Heart right ventricle (tissue), 16 donors: ENCODE measurements at regions not wholly inside any gene's neighbourhood (a gene's known extent, or its start where the extent isn't known, plus 50 kb on each side); places are given as distances from the start of the nearest gene placed in this dataset.

Experiments
- ATAC-seq, 8 donors: fragments of 200-7000 bp; cut with Tn5 transposase; one replicate each; pipeline ENCODE4 v1.9.1; 2020; ENCODE audit warnings: mild to moderate bottlenecking in 8 of 8, moderate library complexity in 8 of 8, moderate number of reproducible peaks in 1 of 8
- DNase-seq, 2 donors: peaks; one replicate each; pipeline ENCODE4 v3.0.0-alpha.2; 2020
- H3K27ac ChIP-seq, 10 donors: fragments of 200-600 bp; sonication (generic) in 2 of 10; one replicate each; pipeline versions ENCODE4 v1.5.0 to v1.8.0; 2020 to 2022; ENCODE audit warnings: mild to moderate bottlenecking in 3 of 10
- H3K27me3 ChIP-seq, 7 donors: fragments of 200-600 bp; one replicate each; pipeline ENCODE4 v1.8.0; 2021 to 2022; ENCODE audit warnings: mild to moderate bottlenecking in 2 of 7
- H3K36me3 ChIP-seq, 9 donors: fragments of 200-600 bp; sonication (generic) in 1 of 9; one replicate each; pipeline versions ENCODE4 v1.5.0 to v1.8.0; 2020 to 2022; ENCODE audit warnings: mild to moderate bottlenecking in 2 of 9
- H3K4me1 ChIP-seq, 9 donors: fragments of 200-600 bp; sonication (generic) in 1 of 9; one replicate each; pipeline versions ENCODE4 v1.5.0 to v1.8.0; 2020 to 2022; ENCODE audit warnings: mild to moderate bottlenecking in 4 of 9
- H3K4me3 ChIP-seq, 10 donors: fragments of 200-600 bp; sonication (generic) in 2 of 10; one replicate each; pipeline versions ENCODE4 v1.5.0 to v1.8.0; 2020 to 2022; ENCODE audit warnings: mild to moderate bottlenecking in 7 of 10, moderate library complexity in 2 of 10
- H3K9me3 ChIP-seq, 11 donors: fragments of 200-600 bp in 10 of 11; sonication (generic) in 2 of 11; one replicate each; pipeline versions ENCODE4 v1.5.0 to v1.8.0; 2013 to 2022; ENCODE audit warnings: mild to moderate bottlenecking in 2 of 11, control low read depth in 1 of 11, moderate library complexity in 1 of 11
- CTCF ChIP-seq, 9 donors: fragments of 200-600 bp; sonication (generic) in 2 of 9; IDR thresholded peaks; one replicate each; pipeline versions ENCODE4 v1.5.0 to v1.8.0; 2021 to 2022; ENCODE audit warnings: antibody characterized with exemption in 9 of 9, mild to moderate bottlenecking in 5 of 9, moderate library complexity in 1 of 9
- WGBS, 2 donors: extraction: QIAGEN DNeasy Blood & Tissue Kit; methylation state at CpG; one replicate each; pipeline ENCODE4 v1.1.7; 2013; ENCODE audit warnings: inconsistent platforms in 1 of 2; 5-methylcytosine and 5-hydroxymethylcytosine counted together
- intact Hi-C, 10 donors: fragments of 100-400 bp; cut with DNase I; formaldehyde crosslinking; loops; one replicate each; pipeline versions ENCODE4 v1.11.1 to v1.14.2; 2022
- donor health status: Arrhythmogenic right ventricular cardiomyopathy.
- donor health status: ischemic (EF 13 %, LVEDD 7.1; RV severe dilation, severe dysfunction).
- donor health status: healthy with polysubstance abuse.
- donor health status: DM: no; HTN: yes; CAD: no.
- donor health status: DM: no; HTN: no; CAD: no.
- donor health status: ischemic (EF 25% LVEDD 6.9; RV normal size, moderate dysfunction).
- donor health status: ischemic (EF 25% LVEDD 5.7; RV mildly dilated, moderate dysfunction).
- donor health status: healthy.
- donor health status: DM: yes; HTN: yes; CAD: no.
- donor health status: Ischemic cardiomyopathy.
- donor health status: ischemic (EF 35%, LVEDD 5.7; RV mildly dilated, moderate dysfunction).
- donor health status: nonischemic (EF 11% LVEDD 7.7; RV severe dilation, severe dysfunction).
- donor health status: DM: yes; HTN: yes; CAD: no.
- donor health status: PGD.
- donor health status: ischemic (EF 29% LVEDD 5.4; RV normal size, mild dysfunction).
- donor health status: nonischemic (EF 23%, LVEDD 6.1; RV moderate dilation, normal function).

- 88 to 89% methylated on average over 5 of the region's 5 CpGs for WGBS, 2 donors
- TF ChIP-seq CTCF (IDR thresholded peaks at IDR 0.05): no peak
- H3K4me1 ChIP-seq: peaks cover 0 to 10% (median 0%) of the 10 kb centered on the region in 9 donors
- H3K9me3 ChIP-seq: no peaks in the 10 kb centered on the region
- intact Hi-C loops: loop anchor here in 3 of 10 donors (5.0 to 10.0 kb wide), 3 partner anchors 62 to 882 kb away; no protein-coding TSS in a partner anchor
- peaks cover 0 to 11% (median 0%) of the 10 kb centered on the region in 7 donors for H3K27me3 ChIP-seq
- ATAC-seq (no peak), DNase-seq (no peak)
- no peaks in the 10 kb centered on the region for H3K36me3 ChIP-seq
- H3K4me3 ChIP-seq: no peak overlapping the region
- no peak overlapping the region for H3K27ac ChIP-seq
Observed at GRCh38 chr18:6486764-6487426, 72.2 kb upstream of the L3MBTL4 start.

GRCh38 chr18:6487968-6488367, 73.3 kb upstream of the L3MBTL4 start:
- WGBS, 2 donors: 88 to 92% methylated on average over 1 of the region's 1 CpG
- TF ChIP-seq CTCF (IDR thresholded peaks at IDR 0.05): no peak
- ATAC-seq: no peak
- Histone ChIP-seq H3K36me3 (no peaks in the 10 kb centered on the region), H3K27me3 (peaks cover 0 to 11% (median 0%) of the 10 kb centered on the region in 7 donors), H3K27ac (no peak overlapping the region), H3K4me3 (no peak overlapping the region), H3K4me1 (no peaks in the 10 kb centered on the region), H3K9me3 (no peaks in the 10 kb centered on the region)
- intact Hi-C loops: loop anchor here in 3 of 10 donors (5.0 to 10.0 kb wide), 3 partner anchors 63 to 883 kb away; no protein-coding TSS in a partner anchor
- no peak for DNase-seq

- 95 to 100% methylated on average over 1 of the region's 1 CpG for WGBS, 2 donors
- no peaks in the 10 kb centered on the region for H3K9me3 ChIP-seq
- no peak overlapping the region for H3K27ac ChIP-seq
- H3K36me3 ChIP-seq: no peaks in the 10 kb centered on the region
- DNase-seq (no peak), ATAC-seq (no peak)
- H3K4me3 ChIP-seq: no peak overlapping the region
- H3K4me1 ChIP-seq: no peaks in the 10 kb centered on the region
- no peak for TF ChIP-seq CTCF (IDR thresholded peaks at IDR 0.05)
- intact Hi-C loops: loop anchor here in 3 of 10 donors (5.0 to 10.0 kb wide), 3 partner anchors 64 to 884 kb away; no protein-coding TSS in a partner anchor
- H3K27me3 ChIP-seq: peaks cover 0 to 11% (median 0%) of the 10 kb centered on the region in 7 donors
Observed at GRCh38 chr18:6488956-6489355, 74.2 kb upstream of the L3MBTL4 start.

- 82% methylated on average over 2 of the region's 2 CpGs for WGBS, 2 donors
- H3K27ac ChIP-seq: no peak overlapping the region
- DNase-seq: no peak
- no peaks in the 10 kb centered on the region for H3K9me3 ChIP-seq
- ATAC-seq: no peak
- intact Hi-C loops: loop anchor here in 3 of 10 donors (5.0 to 10.0 kb wide), 3 partner anchors 65 to 885 kb away; no protein-coding TSS in a partner anchor
- H3K36me3 ChIP-seq: no peaks in the 10 kb centered on the region
- H3K4me1 ChIP-seq: no peaks in the 10 kb centered on the region
- no peak for TF ChIP-seq CTCF (IDR thresholded peaks at IDR 0.05)
- peaks cover 0 to 11% (median 0%) of the 10 kb centered on the region in 7 donors for H3K27me3 ChIP-seq
- no peak overlapping the region for H3K4me3 ChIP-seq
Observed at GRCh38 chr18:6489977-6490376, 75.3 kb upstream of the L3MBTL4 start.
